Embryonic facial prominence (tissue), 1 donor: ENCODE measurements at regions not wholly inside any gene's neighbourhood (a gene's known extent, or its start where the extent isn't known, plus 50 kb on each side); places are given as distances from the start of the nearest gene placed in this dataset.

Experiments used
- DNase-seq: peaks from one replicate; pipeline ENCODE4 v3.0.0-alpha.2; 2016; ENCODE audit errors: extremely low spot score

- no peak for DNase-seq
Measured at GRCh38 chr16:79981814-79982213, 381.3 kb upstream of the MAF start.

GRCh38 chr16:79980650-79981521 lies 380.3 kb upstream of the MAF start:
- no peak for DNase-seq

GRCh38 chr16:79977940-79978836 lies 377.7 kb upstream of the MAF start:
- no peak for DNase-seq

- no peak for DNase-seq
Measured at GRCh38 chr16:79973320-79973719, 372.8 kb upstream of the MAF start.

DNA sequence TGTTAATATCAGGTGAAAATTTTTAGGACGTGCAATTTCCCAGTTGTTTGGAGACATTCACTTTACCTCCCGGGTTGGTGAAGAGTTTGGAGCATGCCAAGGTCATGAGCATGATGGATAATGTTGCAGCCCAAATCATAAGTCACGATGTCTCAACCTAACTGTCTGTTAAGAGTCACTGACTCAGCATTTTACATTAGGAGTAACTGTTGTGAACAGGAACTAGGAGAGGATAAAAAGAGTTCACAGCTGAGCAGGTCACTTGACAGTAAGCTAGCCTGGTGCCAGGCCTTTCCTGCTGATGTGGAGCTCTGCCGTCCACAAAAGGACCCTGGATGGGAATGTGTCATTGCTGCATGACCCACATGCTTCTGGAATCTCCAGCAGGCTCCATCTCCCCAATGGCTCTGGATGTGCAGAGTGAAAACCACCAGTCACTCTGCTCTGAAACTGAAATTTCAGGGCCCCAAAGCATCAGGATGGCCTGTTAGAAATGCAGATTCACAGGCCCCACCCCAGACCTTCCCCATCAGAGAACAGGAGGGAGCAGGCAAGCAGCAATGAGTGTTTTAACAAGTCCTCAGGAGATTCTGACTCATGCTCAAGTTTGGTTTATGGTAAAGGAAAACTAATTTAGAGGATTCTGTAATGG lies 371.6 kb upstream of the MAF start:
- DNase-seq, result no peak

- DNase-seq, result no peak
Measured at GRCh38 chr16:79971237-79971572, 370.7 kb upstream of the MAF start.

- DNase-seq, result no peak
Measured at GRCh38 chr16:79970551-79971236, 370.2 kb upstream of the MAF start.

DNA sequence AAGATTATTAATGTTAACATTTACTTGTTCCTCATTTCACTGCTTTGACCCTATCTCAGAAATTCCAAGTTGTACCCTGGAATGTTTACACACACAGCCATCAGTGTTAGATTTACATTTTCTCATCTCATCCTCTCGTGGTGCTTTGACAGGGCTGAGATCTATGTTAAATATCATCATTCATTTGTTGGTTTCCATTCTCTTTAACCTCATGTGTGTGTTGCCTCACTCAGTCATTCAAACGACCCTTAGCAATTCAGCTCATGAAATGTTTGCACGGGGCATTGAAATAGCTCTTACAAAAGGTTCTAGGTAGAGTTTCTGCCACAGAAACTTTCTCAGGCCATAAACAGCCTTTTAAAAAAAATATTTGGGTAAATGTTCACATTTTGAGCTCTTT lies 369.6 kb upstream of the MAF start:
- DNase-seq, result no peak

GRCh38 chr16:79969458-79969857 lies 368.9 kb upstream of the MAF start:
- DNase-seq, result no peak

- DNase-seq, result no peak
Measured at GRCh38 chr16:79966226-79966625, 365.7 kb upstream of the MAF start.

GRCh38 chr16:79965718-79966117 lies 365.2 kb upstream of the MAF start:
- no peak for DNase-seq

GRCh38 chr16:79964104-79964503 lies 363.6 kb upstream of the MAF start:
- no peak for DNase-seq

DNA sequence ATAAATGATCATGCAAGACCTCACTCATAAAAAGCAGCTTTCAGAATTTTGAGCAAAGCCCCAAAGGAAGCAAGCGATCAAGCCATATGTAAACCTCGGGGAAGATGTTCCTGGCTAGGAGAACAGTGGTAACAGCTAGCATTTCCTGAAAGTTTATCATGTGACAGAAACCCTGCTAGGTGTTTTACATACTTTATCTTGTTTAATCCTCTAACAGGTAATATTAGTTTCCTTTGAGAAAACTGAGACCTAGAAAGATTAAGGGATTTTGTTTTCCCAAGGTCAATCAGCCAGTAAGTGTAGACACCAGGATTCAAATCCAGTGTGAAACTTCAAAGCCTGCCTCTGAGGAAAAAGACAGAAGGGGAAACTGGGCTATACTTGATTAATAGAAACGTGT lies 362.4 kb upstream of the MAF start:
- DNase-seq, result no peak

DNA sequence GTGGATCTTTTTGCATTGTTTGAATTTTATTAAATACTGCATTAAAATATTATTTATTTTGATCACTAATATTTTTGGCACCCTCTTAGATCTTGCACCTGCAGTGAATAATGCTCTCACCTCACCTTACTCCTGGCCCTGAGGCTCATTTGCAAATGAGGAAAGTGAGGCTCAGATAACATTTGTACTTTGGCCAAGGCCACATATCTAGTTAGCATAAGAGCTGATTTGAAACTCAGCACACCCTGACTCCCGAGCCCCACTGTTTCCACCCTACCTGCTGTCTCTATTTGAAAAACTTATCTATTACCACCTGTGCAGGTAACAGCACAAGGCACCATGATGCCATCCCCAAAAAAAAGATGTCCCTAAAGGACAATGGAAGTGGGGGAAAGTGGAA lies 358.7 kb upstream of the MAF start:
- no peak for DNase-seq

- DNase-seq, result no peak
Measured at GRCh38 chr16:79954921-79955705, 354.6 kb upstream of the MAF start.

GRCh38 chr16:79950932-79951719 lies 350.6 kb upstream of the MAF start:
- DNase-seq, result no peak

DNA sequence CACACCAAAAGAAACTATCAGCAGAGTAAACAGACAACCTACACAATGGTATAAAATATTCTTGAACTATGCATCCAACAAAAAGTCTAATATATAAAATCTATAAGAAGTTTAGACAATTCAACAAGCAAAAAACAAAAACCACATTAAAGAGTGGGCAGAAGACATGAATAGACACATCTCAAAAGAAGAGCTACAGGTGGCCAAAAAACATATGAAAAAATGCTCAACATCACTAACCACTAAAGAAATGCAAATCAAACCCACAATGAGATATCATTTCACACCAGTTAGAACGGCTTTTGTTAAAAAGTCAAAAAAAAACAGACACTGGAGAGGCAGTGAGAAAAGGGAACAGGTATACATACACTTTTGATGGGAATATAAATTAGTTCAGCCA lies 348.9 kb upstream of the MAF start:
- DNase-seq, result no peak

GRCh38 chr16:79947771-79948170 lies 347.2 kb upstream of the MAF start:
- no peak for DNase-seq

DNA sequence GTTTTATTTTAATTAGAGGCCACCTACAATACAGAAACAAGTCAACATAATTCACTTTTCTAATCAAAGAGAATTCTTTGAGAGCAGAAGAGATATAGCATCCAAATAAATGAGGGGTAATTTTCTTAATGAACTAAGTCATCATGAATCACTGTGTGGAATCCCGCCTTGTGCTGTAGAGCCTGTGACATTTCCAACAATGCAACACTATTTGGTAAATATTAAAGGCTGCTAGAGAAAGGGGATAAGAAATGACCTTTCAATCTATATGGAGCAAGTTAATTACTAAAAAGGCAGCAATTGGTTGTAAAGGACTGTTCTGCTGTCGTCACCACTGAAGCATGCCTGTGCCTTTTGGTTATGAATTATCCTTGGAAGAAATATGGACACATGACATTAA lies 345.7 kb upstream of the MAF start:
- no peak for DNase-seq

DNA sequence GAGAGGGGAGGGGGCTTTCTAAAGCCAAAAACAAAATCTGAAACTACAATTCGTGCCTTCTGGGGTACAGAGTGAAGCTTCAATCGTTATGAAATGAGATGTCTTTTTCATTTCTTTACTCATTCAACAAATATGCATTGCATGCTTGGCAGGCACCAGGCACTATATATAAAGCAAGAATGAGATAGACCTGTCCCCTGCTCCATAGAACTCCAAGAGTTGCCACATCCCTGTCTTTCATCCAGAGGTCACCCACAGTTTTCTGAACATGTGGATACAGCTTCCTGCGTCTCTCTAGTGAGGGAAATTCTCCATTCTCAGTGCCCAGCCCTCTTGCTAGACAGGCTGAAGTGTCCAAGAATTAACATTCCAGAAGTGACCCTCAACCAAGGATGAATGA lies 343.2 kb upstream of the MAF start:
- DNase-seq, result no peak
